HG03135 (cell line): ENCODE measurements at regions not wholly inside any gene's neighbourhood (a gene's known extent, or its start where the extent isn't known, plus 50 kb on each side); places are given as distances from the start of the nearest gene placed in this dataset.

Experiments used
- ATAC-seq: cut with Tn5 transposase; IDR thresholded peaks from one replicate; pipeline ENCODE4 v1.9.1; 2021; ENCODE audit warnings: mild to moderate bottlenecking, moderate library complexity; ENCODE audit not compliant: unreplicated experiment

GRCh38 chr9:14434971-14435718 lies 121.2 kb upstream of the NFIB start:
- no peak for ATAC-seq

GRCh38 chr9:14434158-14434504 lies 120.2 kb upstream of the NFIB start:
- ATAC-seq = no peak

DNA sequence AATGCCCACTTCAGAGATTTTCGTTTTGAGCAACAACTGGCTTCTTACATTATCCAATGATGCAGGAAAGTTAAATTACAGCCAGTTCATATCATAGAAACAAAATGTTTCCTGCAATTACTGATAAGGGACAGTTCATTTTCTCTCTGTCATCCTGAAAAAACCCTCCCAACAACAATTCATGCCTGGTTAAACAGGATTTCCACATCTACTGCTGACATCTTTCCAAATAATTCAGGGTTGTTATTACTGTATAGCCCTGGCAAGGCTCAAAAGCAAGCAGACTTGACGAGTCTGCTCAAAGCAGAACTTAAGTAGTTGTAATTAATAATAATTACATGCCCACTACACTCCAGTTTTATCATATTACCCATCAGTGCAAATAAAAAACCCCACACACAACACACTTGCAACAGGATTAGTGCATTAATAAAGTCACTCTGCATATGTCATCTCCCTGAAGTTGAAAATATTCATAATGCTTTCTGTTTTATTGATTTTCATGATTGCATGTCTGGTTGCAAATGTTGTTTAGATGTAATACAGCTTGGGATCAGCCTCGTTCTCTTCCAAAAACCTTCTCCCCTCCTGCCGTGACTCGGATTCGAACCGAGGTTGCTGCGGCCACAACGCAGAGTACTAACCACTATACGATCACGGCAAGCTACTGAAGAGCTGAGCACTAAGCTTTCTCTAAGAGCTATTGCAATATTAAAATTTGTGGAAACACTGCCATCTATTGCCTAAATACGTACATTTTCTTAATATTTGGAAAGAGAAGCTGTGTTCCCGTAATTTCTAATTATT lies 119.6 kb upstream of the NFIB start:
- no peak for ATAC-seq

DNA sequence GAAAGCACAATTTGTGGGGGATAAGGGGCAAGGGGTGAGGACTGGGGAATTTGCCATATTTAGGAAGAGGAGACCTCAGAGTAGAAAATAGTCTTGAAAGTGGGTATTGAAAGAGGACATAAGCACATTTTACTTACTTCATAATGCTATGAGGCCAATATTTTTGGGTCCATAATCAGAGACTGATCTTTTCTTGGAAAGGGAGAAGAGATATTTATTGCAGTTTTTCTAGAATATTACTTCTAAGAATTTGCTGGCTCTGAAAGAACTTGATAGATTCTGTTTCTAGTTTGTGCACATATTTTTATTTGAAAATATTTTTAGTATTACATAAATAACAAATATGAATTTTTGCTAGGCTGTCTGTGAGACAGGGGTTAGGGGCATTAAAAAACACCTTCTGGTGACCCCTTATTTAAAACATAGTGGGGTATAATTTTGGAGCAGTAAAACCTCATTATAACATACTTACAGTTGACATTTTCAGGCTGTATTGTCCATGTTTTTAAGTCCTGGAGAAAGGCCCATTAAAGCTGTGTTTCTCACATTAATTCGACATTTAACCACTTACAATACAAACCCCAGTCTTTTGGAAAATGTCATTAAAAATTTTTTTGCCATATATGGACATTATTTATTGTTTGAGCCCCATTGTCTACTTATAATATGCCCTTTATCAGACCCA lies 118.9 kb upstream of the NFIB start:
- no peak for ATAC-seq

DNA sequence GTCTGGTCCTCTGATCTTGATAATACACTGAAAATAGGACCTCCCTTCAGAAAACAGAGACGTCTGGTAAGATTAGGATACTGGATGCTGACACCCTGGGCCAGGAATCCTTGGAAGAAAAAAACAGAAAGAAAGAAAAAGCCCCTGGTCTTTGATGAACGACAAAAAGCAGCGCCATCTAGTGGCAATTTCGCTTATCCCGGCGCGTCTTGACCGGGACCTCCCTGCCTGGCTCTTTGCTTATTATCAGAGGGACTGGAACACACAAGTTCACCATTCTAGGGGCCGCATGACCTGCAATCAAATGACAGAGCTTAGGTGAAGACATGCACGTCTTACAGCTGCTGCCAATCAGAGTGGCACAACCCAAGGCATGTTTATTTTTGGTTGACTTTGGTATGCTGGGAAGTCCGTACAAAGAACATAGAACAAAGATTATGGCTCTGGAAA lies 114.9 kb upstream of the NFIB start:
- peak; percentile 55 for ATAC-seq

- no peak for ATAC-seq
Observed at GRCh38 chr9:14427419-14427818, 113.5 kb upstream of the NFIB start.

DNA sequence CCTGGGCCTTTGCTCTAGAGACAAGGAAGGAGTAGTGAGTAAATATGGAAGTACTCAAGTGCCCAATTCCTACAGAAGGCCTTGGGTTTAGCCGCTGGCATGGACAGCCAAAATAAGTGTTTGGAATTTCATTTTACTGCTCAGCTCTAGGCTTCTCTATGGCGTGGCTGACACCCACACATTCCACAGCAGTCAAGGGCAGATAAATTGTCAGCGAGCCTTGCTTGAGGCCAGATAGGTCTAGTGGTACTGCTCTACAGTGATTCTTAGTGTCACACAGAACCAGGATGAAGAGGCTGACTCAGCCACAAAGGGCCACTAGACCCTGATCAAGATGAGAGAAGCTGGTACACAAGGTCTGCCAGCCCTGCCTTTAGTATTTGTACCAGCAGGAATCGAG lies 111.0 kb upstream of the NFIB start:
- no peak for ATAC-seq

DNA sequence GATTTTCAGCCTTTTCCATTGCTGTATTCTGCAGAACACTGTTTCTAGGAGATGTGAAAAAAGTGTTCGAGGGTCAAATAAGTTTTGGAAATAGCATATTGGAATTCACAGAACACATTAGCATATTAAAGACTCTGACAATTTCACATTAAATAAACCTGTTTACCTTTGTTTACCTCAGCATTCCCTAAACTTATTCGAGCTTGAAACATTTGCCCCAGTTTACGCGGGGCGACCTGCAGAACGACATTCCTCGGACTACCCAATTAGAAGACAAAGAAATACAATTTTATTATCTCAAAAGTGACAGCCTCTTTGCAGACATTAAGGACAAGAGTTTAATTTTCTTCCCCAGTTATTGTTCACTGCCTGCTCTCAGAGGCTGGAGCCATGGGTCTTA lies 110.3 kb upstream of the NFIB start:
- ATAC-seq = no peak

- no peak for ATAC-seq
Observed at GRCh38 chr9:14423815-14424261, 109.9 kb upstream of the NFIB start.

- ATAC-seq = no peak
Observed at GRCh38 chr9:14421291-14421690, 107.3 kb upstream of the NFIB start.

GRCh38 chr9:14418941-14419937 lies 105.3 kb upstream of the NFIB start:
- ATAC-seq = no peak

- no peak for ATAC-seq
Observed at GRCh38 chr9:14418301-14418940, 104.5 kb upstream of the NFIB start.

- no peak for ATAC-seq
Observed at GRCh38 chr9:14417237-14417636, 103.3 kb upstream of the NFIB start.

DNA sequence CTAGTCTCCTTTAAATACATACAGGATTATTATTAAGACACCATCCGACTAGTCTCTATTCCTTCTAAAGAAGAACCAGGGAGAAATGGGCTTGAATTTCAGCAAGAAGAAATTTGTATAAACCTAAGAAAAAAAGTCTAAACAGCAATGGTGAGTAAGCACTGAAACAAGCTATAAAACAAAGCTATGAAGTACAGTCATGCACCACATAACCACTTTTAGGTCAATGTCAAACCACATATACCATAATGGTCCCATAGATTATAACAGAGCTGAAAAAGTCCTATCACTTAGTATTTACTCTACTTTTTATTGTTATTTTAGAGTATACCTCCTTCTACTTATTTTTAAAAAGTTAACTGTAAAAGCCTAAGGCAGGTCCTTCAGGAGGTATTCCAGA lies 102.0 kb upstream of the NFIB start:
- no peak for ATAC-seq

DNA sequence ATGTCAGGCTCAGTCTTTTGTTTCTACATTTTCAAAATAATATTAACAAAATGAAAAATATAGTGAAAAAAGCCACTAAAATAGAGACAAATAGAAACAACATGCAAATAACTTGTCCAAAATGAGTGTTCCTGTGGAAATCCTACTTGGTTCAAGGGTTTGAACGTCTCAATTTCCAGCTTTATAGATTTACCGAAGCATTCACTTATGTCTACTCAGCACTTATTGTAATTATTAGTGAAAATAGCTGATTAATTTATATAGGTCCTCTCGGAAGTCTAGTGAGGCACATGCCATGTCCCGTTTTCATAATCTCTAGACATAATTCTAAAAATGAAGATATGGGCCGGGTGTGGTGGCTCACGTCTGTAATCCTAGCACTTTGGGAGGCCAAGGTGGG lies 99.9 kb upstream of the NFIB start:
- no peak for ATAC-seq

GRCh38 chr9:14412775-14413174 lies 98.8 kb upstream of the NFIB start:
- no peak for ATAC-seq

GRCh38 chr9:14406463-14406862 lies 92.5 kb upstream of the NFIB start:
- ATAC-seq = no peak

DNA sequence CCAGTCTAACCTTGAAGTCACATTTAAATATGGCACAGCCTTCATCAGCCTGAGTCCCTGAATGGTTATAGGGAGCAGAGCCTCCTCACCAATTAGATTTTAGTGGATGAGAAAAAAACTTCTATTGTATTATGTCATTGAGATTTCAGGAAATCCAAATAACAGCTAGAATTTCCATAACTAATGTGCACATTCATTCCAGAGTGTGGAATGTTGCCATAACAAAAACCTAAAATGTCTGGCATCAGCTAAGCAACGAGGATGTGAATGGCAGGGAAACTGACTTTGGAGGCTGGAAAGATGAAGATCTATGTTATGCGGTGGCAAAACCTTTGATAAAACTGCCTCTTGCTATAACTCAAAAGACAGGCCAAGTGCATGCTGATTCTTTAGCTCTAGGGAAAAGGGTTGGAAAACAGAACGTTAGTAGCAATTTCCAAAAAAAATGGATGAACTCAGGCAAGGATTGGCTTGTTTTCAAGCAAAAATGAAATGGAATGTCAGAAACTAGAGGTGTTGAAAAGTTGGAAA lies 91.3 kb upstream of the NFIB start:
- ATAC-seq = no peak

DNA sequence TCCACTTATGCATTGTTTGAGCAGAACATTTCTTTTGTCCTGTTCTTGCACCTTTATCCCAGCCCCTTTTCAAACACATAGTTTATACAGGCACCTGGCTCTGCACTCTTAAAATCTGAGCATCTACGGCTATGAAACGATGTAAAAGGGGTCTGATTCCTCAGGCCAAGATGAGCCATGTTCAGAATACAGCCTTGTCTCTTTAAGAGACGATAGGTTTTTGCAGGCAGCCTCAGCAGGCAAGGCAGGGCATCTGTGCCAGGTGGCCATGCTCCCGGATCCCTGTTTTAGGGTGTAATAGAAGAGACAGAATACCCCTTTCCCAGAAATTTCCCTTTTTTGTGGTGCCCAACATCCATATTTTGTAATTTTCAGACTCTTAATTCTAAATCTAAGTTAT lies 89.1 kb upstream of the NFIB start:
- no peak for ATAC-seq

DNA sequence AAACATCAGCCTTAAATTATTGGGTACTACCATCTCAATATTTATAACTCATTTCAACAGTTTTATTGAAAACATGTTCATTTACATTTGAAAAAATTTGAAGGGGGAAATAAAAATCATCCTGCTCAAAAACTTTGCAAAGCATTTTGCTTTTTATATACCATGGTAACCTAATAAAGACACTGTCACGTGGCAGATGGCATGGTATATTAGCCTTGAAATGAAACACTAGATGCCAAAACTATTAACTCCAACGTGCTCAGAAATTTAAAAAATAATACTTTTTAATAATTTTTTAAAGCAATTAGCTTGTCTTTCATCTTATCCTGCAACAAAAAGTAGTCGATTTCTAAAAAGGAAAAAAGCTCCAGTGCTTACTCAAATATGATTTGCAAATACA lies 88.6 kb upstream of the NFIB start:
- ATAC-seq = no peak
